Activated naive CD8-positive, alpha-beta T cell treated with anti-CD3 and anti-CD28 coated beads for 36 hours (primary cell): ENCODE measurements at regions not wholly inside any gene's neighbourhood (a gene's known extent, or its start where the extent isn't known, plus 50 kb on each side); places are given as distances from the start of the nearest gene placed in this dataset.
"Not testable (repeated sequence)": the region's sequence is repeated elsewhere in the genome, so short reads cannot be mapped to it uniquely, and the experiment has no call there.

Source experiments
- DNase-seq: peaks from one replicate; pipeline ENCODE4 v3.0.0; 2021
- H3K27ac Mint-ChIP-seq: one replicate; pipeline ENCODE4 v1.8.0; 2022; ENCODE audit warnings: mild to moderate bottlenecking, moderate library complexity, mixed read lengths
- H3K27me3 Mint-ChIP-seq: one replicate; pipeline ENCODE4 v1.8.0; 2022; ENCODE audit warnings: mild to moderate bottlenecking, mixed read lengths
- H3K36me3 Mint-ChIP-seq: one replicate; pipeline ENCODE4 v1.8.0; 2021; ENCODE audit warnings: mild to moderate bottlenecking, mixed read lengths
- H3K4me1 Mint-ChIP-seq: one replicate; pipeline ENCODE4 v1.8.0; 2021; ENCODE audit warnings: mixed read lengths
- H3K4me3 Mint-ChIP-seq: one replicate; pipeline ENCODE4 v1.8.0; 2022; ENCODE audit warnings: mild to moderate bottlenecking, moderate library complexity, mixed read lengths
- H3K9me3 Mint-ChIP-seq: one replicate; pipeline ENCODE4 v1.8.0; 2022; ENCODE audit warnings: mixed read lengths

- not testable (repeated sequence) for H3K4me1 Mint-ChIP-seq, H3K4me3 Mint-ChIP-seq, H3K27ac Mint-ChIP-seq, H3K9me3 Mint-ChIP-seq, H3K36me3 Mint-ChIP-seq, DNase-seq
- peaks cover 56% of the 10 kb centered on the region for H3K27me3 Mint-ChIP-seq
Measured at GRCh38 chr20:64327223-64327549, 71.6 kb downstream of the PCMTD2 start.

- not testable (repeated sequence) for H3K9me3 Mint-ChIP-seq, H3K4me3 Mint-ChIP-seq, H3K36me3 Mint-ChIP-seq, H3K27ac Mint-ChIP-seq, H3K4me1 Mint-ChIP-seq
- H3K27me3 Mint-ChIP-seq: peaks cover 61% of the 10 kb centered on the region
- DNase-seq: peak; percentile 17
Measured at GRCh38 chr20:64327550-64328317, 72.2 kb downstream of the PCMTD2 start.

GRCh38 chr20:64328595-64329250 is 73.2 kb downstream of the PCMTD2 start:
- H3K4me1 Mint-ChIP-seq, H3K9me3 Mint-ChIP-seq, H3K4me3 Mint-ChIP-seq, H3K27ac Mint-ChIP-seq, DNase-seq, H3K36me3 Mint-ChIP-seq: not testable (repeated sequence)
- H3K27me3 Mint-ChIP-seq: peaks cover 69% of the 10 kb centered on the region

- H3K27me3 Mint-ChIP-seq: peaks cover 46% of the 10 kb centered on the region
- not testable (repeated sequence) for H3K4me3 Mint-ChIP-seq, H3K27ac Mint-ChIP-seq
Measured at GRCh38 chr20:64332627-64333026, 77.1 kb downstream of the PCMTD2 start.

More at GRCh38 chr20:64332627-64333026, 77.1 kb downstream of the PCMTD2 start:
- not testable (repeated sequence) for H3K36me3 Mint-ChIP-seq, H3K9me3 Mint-ChIP-seq, H3K4me1 Mint-ChIP-seq, DNase-seq
